HG03442 (cell line): ENCODE measurements at regions not wholly inside any gene's neighbourhood (a gene's known extent, or its start where the extent isn't known, plus 50 kb on each side); places are given as distances from the start of the nearest gene placed in this dataset.
"Not testable (repeated sequence)": the region's sequence is repeated elsewhere in the genome, so short reads cannot be mapped to it uniquely, and the experiment has no call there.

Experiments used
- ATAC-seq: cut with Tn5 transposase; IDR thresholded peaks from one replicate; pipeline ENCODE4 v1.9.1; 2021; ENCODE audit warnings: mild to moderate bottlenecking, moderate library complexity; ENCODE audit not compliant: unreplicated experiment

GRCh38 chr13:79650688-79651087 lies 169.7 kb downstream of the NDFIP2 start:
- ATAC-seq, result no peak

DNA sequence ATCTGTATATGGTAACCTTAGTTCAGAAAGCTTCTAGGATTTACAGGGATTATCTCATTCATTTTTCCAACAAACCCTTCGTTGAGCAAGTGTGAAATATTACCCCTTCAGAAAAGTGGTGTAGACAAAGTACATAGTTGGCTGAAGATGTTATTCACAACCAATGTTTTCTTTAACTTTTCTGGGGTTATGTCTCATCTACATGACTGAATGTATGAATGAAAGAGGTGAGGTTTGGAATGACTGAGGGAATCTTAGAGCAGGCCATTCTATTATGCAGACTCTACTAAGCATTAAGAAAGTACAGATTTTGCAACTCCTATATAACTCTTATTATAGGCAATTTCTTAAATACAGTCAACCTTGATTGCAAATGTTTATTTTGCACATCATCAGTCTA lies 167.2 kb downstream of the NDFIP2 start:
- no peak for ATAC-seq

- no peak for ATAC-seq
Measured at GRCh38 chr13:79647533-79647932, 166.6 kb downstream of the NDFIP2 start.

GRCh38 chr13:79646880-79647279 lies 165.9 kb downstream of the NDFIP2 start:
- no peak for ATAC-seq

DNA sequence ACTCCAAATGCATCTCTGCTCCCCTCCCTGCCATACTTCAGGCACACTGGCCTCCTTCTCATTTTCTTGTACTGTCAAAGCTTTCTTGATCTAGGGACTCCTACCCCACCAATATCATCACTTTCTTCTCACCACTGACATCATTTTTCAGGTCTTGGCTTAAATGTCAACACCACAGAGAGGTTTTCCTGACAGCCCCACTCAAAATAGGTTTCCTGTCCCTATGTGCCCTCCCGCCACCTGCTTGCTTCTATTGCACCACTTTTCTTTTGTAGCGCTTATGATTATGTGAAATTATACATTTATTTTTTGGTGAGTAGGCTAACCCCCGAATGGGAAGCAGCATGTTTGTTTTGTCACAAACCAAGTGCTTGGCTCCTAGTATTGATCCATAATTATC lies 164.6 kb downstream of the NDFIP2 start:
- ATAC-seq, result no peak

- ATAC-seq, result no peak
Measured at GRCh38 chr13:79642596-79642995, 161.6 kb downstream of the NDFIP2 start.

DNA sequence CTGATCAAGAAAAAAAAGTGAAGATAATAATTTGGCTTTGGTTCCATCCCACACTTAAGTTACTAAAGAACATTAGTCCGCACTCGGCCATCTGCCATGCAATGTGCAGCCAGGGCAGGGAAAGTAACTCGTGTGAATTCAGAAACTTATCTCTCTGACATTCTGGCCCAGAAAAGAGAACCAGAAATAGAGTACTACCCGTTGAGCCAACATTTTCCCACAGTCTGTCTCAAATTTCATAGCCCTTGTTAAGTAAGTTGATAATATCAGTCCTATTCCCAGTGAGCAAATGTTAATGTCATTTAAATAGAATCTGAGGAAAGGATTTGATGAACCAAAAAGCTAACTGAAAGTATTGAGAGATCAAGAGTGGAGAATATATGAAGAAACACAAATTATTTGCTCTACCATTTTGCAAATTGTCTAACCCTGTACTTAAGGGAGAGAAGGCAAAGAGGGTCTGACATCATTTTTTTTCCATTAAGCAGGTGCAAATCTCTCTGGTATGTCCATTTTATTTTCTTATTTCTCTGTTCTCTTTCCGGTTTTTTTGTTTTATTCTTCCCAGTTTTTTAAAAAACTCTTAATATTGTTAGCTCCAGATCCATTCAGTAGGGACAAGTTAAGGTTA lies 156.3 kb downstream of the NDFIP2 start:
- no peak for ATAC-seq

- no peak for ATAC-seq
Measured at GRCh38 chr13:79631051-79631659, 150.2 kb downstream of the NDFIP2 start.

- no peak for ATAC-seq
Measured at GRCh38 chr13:79628463-79628862, 147.5 kb downstream of the NDFIP2 start.

GRCh38 chr13:79626924-79627323 lies 146.0 kb downstream of the NDFIP2 start:
- ATAC-seq, result no peak

GRCh38 chr13:79625517-79625916 lies 144.6 kb downstream of the NDFIP2 start:
- no peak for ATAC-seq

GRCh38 chr13:79621902-79622301 lies 140.9 kb downstream of the NDFIP2 start:
- ATAC-seq, result no peak

GRCh38 chr13:79621449-79621848 lies 140.5 kb downstream of the NDFIP2 start:
- ATAC-seq, result no peak

DNA sequence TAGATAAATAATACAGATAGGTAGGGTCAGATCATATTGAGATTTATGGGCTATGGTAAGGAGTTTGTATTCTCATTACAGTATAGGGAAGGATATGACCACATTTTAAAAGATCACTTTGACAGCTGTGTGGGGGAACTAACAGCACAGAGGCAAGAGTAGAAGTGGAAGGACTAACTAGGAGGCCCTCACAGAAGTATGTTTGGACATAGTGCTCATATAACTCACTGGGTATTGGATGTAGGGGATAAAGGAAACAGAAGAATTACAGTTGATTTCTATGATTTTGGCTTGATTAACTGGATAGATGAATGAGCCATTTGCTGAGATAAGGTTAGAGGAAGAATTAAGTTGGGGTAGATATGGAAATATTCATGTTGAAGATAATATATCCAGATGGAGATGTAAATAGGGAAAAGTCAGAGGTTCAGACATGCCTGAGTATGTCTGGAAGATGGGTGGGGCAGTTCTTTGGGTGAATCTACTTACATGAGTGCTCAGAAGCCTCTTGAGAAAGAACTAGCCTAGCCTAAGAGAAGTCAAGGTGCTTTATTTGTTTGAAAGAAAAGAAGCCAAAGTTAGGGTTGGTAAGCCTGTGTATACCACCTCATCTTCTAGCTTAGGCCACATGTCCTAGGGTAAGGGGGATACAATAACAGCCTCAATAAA lies 133.4 kb downstream of the NDFIP2 start:
- no peak for ATAC-seq

GRCh38 chr13:79612604-79613003 lies 131.6 kb downstream of the NDFIP2 start:
- no peak for ATAC-seq

GRCh38 chr13:79607895-79608294 lies 126.9 kb downstream of the NDFIP2 start:
- ATAC-seq, result not testable (repeated sequence)
